IPS-20b (cell line): ENCODE measurements at regions not wholly inside any gene's neighbourhood (a gene's known extent, or its start where the extent isn't known, plus 50 kb on each side); places are given as distances from the start of the nearest gene placed in this dataset.

ENCODE experiments used
- H3K27ac ChIP-seq: one replicate; pipeline ENCODE4 v1.5.1; 2013; ENCODE audit warnings: low read length
- H3K27me3 ChIP-seq: 2 replicates; pipeline ENCODE4 v1.6.1; 2013; ENCODE audit warnings: mild to moderate bottlenecking, low read length, inconsistent platforms; ENCODE audit not compliant: insufficient read depth
- H3K36me3 ChIP-seq: 2 replicates; pipeline ENCODE4 v1.6.1; 2013; ENCODE audit warnings: low read depth, mild to moderate bottlenecking, inconsistent platforms, low read length, moderate library complexity; ENCODE audit not compliant: insufficient read depth
- H3K4me1 ChIP-seq: 2 replicates; pipeline ENCODE4 v1.6.1; 2013; ENCODE audit warnings: mild to moderate bottlenecking, control low read depth, inconsistent platforms, low read length, moderate library complexity; ENCODE audit not compliant: insufficient read depth
- H3K4me3 ChIP-seq: 2 replicates; pipeline ENCODE4 v1.5.1; 2013; ENCODE audit warnings: mild to moderate bottlenecking, low read length, inconsistent platforms
- H3K9ac ChIP-seq: 2 replicates; pipeline ENCODE4 v1.6.1; 2013; ENCODE audit warnings: low read depth, mild to moderate bottlenecking, inconsistent platforms, low read length, moderate library complexity
- H3K9me3 ChIP-seq: 2 replicates; pipeline ENCODE4 v1.6.1; 2013; ENCODE audit warnings: mild to moderate bottlenecking, low read depth, low read length, inconsistent platforms; ENCODE audit not compliant: insufficient read depth

DNA sequence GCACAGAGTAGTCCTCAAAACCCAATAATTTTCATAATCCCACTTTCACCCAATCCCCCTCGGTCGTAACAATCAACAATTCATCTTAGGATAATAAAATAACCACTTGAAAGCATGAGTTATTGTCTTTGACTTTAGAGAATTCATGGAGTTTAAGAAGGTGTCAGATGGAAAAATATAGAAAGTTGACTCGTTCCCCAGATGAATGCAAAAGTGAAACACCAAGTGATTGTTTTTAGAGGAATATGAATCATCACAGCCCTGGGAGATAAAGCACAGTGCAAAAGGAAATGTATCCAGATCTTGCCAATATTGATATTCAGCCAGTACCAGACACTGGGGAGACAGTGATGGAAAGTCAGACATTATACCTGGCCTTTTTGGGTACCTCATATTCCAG lies 860.5 kb downstream of the DHX35 start:
- no peaks in the 10 kb centered on the region for H3K36me3 ChIP-seq
- H3K4me1 ChIP-seq = no peaks in the 10 kb centered on the region
- no peaks in the 10 kb centered on the region for H3K27me3 ChIP-seq
- no peak overlapping the region for H3K9ac ChIP-seq
- no peak overlapping the region for H3K27ac ChIP-seq
- H3K9me3 ChIP-seq = no peaks in the 10 kb centered on the region
- H3K4me3 ChIP-seq = no peak overlapping the region

DNA sequence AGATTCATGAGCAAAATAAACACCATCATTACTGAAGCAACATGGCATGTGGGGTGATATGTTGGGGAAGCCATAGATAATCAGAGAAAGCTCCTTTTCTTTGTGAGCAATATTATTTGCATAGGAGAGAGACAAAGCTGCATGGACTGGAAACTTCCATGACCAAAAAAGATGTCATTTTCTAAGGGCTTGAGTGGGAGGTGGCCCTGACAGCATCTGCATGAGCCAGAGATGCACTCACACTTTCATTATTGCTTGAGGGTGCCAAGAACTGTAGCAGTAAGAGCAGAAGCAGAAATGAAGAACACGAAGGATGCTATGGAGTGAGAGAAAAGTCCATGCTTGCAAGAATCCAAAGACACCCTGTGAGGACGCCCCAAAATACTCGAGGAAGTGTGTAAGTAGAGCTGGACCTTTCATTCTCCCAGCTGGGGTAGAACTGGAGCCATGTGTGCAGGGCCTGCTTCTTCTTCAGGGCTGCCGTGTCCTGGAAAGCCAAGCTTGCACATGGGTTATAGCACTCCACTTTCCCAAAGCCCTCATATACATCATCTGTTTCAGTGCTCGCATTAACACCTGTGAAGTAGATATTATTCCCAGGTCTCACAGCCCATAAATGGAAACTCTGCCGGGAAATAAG lies 851.2 kb downstream of the DHX35 start:
- H3K9me3 ChIP-seq = no peaks in the 10 kb centered on the region
- H3K4me1 ChIP-seq = no peaks in the 10 kb centered on the region
- H3K9ac ChIP-seq = no peak overlapping the region
- H3K36me3 ChIP-seq = no peaks in the 10 kb centered on the region
- H3K27me3 ChIP-seq = no peaks in the 10 kb centered on the region
- no peak overlapping the region for H3K27ac ChIP-seq
- no peak overlapping the region for H3K4me3 ChIP-seq

DNA sequence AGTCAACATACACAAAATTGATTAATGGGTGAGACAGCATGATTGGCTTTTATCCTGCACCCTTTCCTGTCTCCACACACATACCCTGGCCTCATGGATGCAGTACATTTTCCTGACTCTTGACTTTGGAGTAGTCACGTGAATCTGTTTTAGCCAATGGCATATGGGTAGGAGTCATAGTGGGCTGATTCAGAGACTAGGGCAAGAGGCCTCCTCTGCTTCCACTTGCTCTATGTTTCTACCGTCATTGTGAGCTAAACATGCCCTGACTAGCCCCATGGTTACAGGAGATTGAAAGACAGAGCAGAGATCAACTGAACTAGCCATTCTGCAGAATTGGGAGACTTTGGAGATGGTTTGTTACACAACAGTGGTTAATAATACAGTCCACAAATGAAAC lies 850.0 kb downstream of the DHX35 start:
- Histone ChIP-seq H3K9me3 (no peaks in the 10 kb centered on the region), H3K4me1 (no peaks in the 10 kb centered on the region), H3K36me3 (no peaks in the 10 kb centered on the region), H3K9ac (no peak overlapping the region), H3K4me3 (no peak overlapping the region), H3K27ac (no peak overlapping the region), H3K27me3 (no peaks in the 10 kb centered on the region)

DNA sequence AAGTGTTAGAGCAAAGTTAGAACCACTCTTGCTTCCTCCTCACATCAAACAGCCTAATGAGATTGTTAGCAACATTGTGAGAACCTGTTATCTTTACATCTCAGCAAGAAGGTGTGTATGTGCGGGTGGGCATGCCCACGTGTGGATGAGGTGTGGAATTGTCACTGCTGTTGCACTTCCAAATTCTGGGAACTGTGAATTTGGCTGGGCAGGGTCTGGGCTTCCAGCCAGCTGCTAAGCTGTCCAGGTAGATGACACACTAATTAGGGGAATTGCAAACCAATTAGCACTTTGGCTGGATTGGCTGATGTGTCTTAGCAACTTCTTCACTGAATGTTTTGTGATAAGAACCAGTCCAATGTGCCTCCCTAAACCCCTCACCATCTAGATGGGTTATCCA lies 848.2 kb downstream of the DHX35 start:
- Histone ChIP-seq H3K36me3 (no peaks in the 10 kb centered on the region), H3K4me3 (no peak overlapping the region), H3K4me1 (no peaks in the 10 kb centered on the region), H3K9ac (no peak overlapping the region), H3K9me3 (no peaks in the 10 kb centered on the region), H3K27me3 (no peaks in the 10 kb centered on the region), H3K27ac (no peak overlapping the region)

DNA sequence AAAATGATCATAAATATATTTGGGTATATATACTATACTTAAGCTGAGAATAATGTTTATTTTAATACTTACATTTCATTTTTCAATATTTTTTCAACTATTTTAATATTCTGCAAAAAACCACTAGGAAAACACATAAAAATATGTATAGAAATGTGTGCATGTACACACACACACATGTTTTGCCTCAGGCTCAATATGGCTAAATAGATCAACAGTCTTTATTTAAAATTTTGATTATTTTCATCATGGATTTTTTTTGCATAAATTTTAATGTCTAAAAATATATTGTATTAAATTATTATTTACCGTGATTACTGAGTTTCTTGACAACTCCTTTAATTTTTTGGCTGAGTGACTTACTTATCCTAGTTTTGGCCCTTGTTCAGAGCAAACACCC lies 846.5 kb downstream of the DHX35 start:
- H3K36me3 ChIP-seq = no peaks in the 10 kb centered on the region
- H3K4me1 ChIP-seq = no peaks in the 10 kb centered on the region
- H3K9ac ChIP-seq = no peak overlapping the region
- no peak overlapping the region for H3K27ac ChIP-seq
- no peaks in the 10 kb centered on the region for H3K27me3 ChIP-seq
- no peak overlapping the region for H3K4me3 ChIP-seq
- H3K9me3 ChIP-seq = no peaks in the 10 kb centered on the region

DNA sequence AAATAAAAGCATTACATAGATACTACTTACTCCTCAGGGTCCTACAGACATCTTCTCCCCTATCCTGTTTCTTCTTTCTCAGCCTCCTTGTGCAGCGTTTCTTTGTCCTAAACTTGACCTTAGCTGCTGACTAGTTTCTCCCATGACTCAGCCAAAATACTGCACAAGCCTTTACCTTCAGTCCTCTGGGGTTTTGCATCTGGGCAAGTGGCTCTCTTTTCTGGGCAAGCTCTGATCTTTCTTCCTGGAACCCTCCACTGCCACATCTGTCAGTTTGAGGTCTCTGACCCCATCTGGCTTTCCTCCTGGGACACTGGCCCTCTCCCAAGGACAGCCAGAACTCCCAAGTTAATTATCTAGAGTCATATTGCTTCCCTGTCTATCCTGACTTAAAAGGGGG lies 838.4 kb downstream of the DHX35 start:
- no peaks in the 10 kb centered on the region for H3K4me1 ChIP-seq
- H3K9me3 ChIP-seq = no peaks in the 10 kb centered on the region
- H3K27ac ChIP-seq = no peak overlapping the region
- no peaks in the 10 kb centered on the region for H3K36me3 ChIP-seq
- H3K27me3 ChIP-seq = no peaks in the 10 kb centered on the region
- no peak overlapping the region for H3K4me3 ChIP-seq
- H3K9ac ChIP-seq = no peak overlapping the region

DNA sequence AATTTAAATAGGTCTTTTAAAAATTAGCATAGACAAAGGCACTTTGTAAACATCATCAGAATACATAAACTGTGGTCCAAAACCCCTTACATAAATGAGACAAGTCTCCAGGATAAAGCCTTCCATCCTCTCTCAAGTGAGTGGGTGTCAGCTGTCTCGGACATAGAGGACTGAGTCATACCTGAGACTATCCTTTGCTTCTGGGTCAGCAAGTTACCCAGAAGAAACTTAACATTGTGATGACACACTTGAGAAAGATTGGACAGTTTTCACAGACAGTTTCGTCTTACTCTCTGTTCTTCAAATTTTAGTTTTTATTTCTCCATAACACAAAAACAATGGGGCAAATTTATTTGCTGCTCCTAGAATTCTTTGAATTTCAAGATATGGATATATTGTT lies 838.0 kb downstream of the DHX35 start:
- no peaks in the 10 kb centered on the region for H3K9me3 ChIP-seq
- H3K9ac ChIP-seq = no peak overlapping the region
- H3K27me3 ChIP-seq = no peaks in the 10 kb centered on the region
- no peaks in the 10 kb centered on the region for H3K36me3 ChIP-seq
- H3K4me3 ChIP-seq = no peak overlapping the region
- H3K4me1 ChIP-seq = no peaks in the 10 kb centered on the region
- H3K27ac ChIP-seq = no peak overlapping the region

DNA sequence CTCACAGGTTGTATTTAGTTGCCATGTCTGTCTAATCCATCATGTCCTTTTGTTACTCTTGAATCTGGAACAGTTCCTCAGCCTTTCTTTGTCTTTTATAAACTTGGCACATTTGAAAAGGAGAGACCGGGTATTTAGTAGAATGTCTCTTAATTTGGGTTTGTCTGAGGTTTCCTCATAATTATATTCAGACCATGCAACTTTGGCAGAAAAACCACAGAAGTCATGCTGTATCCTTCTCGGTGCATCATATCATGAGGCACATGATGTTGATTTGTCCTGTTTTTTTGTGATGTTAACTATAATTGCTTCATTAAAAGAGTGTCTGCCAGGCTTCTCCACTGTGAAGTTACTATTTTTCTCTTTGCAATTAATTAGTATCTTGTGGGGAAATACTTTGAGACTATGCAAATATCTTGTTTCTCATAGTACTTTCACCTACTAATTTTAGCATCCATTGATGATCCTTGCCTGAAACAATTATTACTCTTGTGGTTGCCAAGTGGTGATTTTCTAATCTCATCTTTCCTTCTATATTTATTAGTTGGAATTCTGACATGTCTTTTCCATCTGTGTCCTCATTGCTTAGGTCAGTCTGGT lies 837.3 kb downstream of the DHX35 start:
- no peaks in the 10 kb centered on the region for H3K9me3 ChIP-seq
- no peaks in the 10 kb centered on the region for H3K4me1 ChIP-seq
- no peak overlapping the region for H3K27ac ChIP-seq
- no peak overlapping the region for H3K9ac ChIP-seq
- no peaks in the 10 kb centered on the region for H3K36me3 ChIP-seq
- H3K27me3 ChIP-seq = no peaks in the 10 kb centered on the region
- H3K4me3 ChIP-seq = no peak overlapping the region

DNA sequence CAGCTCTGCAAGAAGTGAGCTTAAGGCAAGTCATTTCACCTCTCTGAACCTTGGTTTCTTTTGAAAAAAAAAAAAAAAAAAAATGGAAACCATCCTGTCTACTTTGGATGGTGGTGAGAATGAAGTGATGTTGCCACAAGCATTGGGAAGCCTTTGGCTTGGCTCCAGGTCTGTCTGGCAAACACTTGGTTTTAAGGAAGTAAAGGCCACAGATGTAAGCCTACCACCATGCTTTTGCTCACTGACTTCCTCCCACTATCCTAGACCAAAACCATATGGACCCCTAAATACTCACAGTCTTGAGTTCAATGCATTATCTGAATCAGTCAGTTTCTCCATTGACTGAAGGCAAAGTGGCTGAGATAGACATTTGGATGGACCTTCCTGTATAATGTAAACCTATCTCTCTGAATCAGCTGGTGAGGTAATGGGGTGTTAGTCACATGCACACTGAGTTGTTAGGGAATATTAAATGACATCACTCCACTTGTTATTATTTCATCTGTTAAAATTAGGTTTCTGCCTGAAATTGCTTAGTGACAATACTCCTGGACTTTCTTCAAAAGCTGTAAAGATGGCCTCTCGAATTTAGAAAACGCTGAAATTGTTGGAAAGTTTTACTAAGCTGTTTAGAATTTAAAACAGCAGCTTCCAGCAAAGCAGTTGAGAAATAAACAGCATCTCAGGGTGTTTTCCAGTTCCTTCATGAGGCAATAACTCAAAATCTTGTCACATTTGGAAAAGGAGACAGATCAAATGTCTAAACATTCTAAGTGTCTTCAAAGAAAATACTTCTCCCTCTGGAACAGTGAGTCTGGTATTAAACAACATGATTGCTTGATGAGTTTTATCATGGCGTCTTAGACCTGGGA lies 833.5 kb downstream of the DHX35 start:
- Histone ChIP-seq H3K27ac (no peak overlapping the region), H3K36me3 (no peaks in the 10 kb centered on the region), H3K9ac (no peak overlapping the region), H3K9me3 (no peaks in the 10 kb centered on the region), H3K4me3 (no peak overlapping the region), H3K27me3 (no peaks in the 10 kb centered on the region), H3K4me1 (no peaks in the 10 kb centered on the region)

DNA sequence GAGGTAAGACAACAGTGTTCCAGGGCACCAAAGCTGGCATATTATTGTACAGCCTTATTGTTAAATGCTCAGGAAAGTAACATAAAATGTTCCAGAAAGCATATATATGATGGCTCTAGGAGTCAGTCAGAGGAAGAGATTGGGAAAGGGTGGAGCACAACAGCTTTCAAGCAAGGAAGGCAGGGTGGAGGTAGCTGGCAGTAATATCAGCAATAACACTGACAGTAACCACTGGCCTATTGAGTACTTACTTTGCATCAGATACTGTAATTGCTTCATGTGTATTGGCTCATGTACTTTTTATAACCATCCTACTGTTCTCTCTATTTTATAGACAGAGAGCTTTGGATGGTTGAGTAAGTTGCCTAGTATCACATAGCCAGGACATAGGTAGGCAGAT lies 830.2 kb downstream of the DHX35 start:
- Histone ChIP-seq H3K4me3 (no peak overlapping the region), H3K9ac (no peak overlapping the region), H3K9me3 (no peaks in the 10 kb centered on the region), H3K4me1 (0 out of 2 replicates have a peak, but pooled peaks cover 2% of the 10 kb centered on the region), H3K27me3 (no peaks in the 10 kb centered on the region), H3K36me3 (no peaks in the 10 kb centered on the region), H3K27ac (no peak overlapping the region)

DNA sequence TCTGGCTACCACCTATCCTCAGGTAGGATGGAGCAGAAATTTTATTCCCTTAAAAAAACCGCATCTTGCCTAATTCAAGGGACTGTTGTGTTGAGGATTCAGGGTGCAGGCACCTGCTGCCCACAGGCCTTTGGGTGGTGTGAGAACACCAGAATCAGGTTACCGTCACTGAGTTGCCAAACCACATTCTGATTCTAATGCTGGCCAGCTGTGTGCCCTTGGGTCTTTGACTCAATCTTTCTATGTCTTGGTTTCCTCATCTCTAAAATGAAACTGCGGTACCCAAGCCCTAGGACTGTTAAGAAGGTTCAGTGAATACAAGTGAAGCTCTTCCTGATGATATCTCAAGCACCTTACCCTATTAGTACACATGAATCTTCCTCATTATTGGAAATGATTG lies 827.3 kb downstream of the DHX35 start:
- Histone ChIP-seq H3K9ac (no peak overlapping the region), H3K4me1 (0 out of 2 replicates have a peak, but pooled peaks cover 2% of the 10 kb centered on the region), H3K4me3 (no peak overlapping the region), H3K27me3 (no peaks in the 10 kb centered on the region), H3K9me3 (no peaks in the 10 kb centered on the region), H3K36me3 (no peaks in the 10 kb centered on the region), H3K27ac (no peak overlapping the region)
